Gastroesophageal sphincter (tissue), 3 donors: ENCODE measurements at regions not wholly inside any gene's neighbourhood (a gene's known extent, or its start where the extent isn't known, plus 50 kb on each side); places are given as distances from the start of the nearest gene placed in this dataset.

Experiments used
- CTCF ChIP-seq, 4 experiments: fragments of 200-600 bp in 2 of 4; fragments of 450-650 bp in 2 of 4; sonication (generic) in 1 of 4; IDR thresholded peaks; one replicate each; pipeline ENCODE4 v1.5.1; 2017 to 2019; ENCODE audit warnings: antibody characterized with exemption in 4 of 4, mild to moderate bottlenecking in 2 of 4, moderate library complexity in 2 of 4
- POLR2A ChIP-seq, 2 donors: fragments of 450-650 bp; IDR thresholded peaks; one replicate each; pipeline ENCODE4 v1.6.1; 2017; ENCODE audit warnings: antibody characterized with exemption in 2 of 2, mild to moderate bottlenecking in 2 of 2, moderate library complexity in 1 of 2

DNA sequence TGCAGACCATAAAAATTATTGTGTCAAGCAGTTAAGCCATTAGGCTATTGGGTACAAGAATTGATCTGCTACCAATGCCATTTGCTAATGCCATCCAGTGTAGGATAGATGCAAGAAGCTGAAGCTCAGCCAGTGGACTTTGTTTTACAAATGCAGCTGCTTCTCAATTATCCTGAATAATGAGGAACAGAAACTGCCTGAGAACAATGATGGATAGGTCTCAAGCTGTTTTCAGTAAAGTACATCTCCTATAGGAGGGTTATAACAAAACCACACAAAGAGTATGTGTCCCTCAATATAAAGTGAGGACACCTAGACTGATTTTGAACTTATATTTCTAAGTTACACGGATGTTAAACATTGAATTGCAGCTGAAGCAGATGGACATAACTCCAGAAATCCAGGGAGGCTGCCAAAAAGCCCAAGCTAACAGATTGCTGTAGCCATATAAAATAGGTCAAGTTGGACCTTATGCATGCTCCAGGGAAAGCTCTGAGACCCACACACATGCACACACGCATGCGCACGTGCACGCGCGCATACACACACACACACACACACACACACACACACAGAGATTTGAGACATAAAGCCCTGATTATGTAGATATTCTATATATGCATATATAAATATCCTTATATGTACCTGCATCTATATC lies 482.7 kb upstream of the CD180 start:
- TF ChIP-seq POLR2A (IDR thresholded peaks at IDR 0.05) (no peak), CTCF (IDR thresholded peaks at IDR 0.05) (no peak)
